ENCODE measurements at regions not wholly inside any gene's neighbourhood (a gene's known extent, or its start where the extent isn't known, plus 50 kb on each side); places are given as distances from the start of the nearest gene placed in this dataset.
"Not testable (repeated sequence)": the region's sequence is repeated elsewhere in the genome, so short reads cannot be mapped to it uniquely, and the experiment has no call there.

DNA sequence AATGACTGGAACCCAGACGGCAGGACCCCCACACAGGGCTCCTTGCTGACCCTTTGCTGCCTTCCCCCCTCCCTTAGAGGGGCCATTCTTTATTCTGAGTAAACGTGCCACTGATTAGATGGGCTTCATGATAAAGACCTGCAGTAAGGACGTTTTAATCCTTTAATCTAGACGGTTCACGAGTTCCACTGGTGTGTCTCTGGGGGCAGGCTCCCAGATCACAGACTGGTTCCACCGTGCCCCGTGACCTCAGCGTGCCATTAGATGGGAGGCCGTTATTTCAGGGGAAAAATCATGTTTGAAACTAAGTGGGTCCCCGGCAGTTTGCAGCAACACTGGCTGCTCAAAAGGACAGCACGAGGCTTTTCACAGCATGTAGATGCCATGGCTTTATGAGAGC lies 246.9 kb upstream of the PLGLB2 start:
- DNase-seq; H3K27me3 ChIP-seq (ENCODE audit: insufficient read depth, low read length, poor library complexity, severe bottlenecking); H3K27me3 Mint-ChIP-seq; H3K4me3 ChIP-seq (ENCODE audit: low read length); H3K4me1 ChIP-seq (ENCODE audit: insufficient read depth, low read length); H3K36me3 Mint-ChIP-seq; H3K27ac ChIP-seq (ENCODE audit: low read depth, low read length); POLR2A ChIA-PET; H3K4me3 Mint-ChIP-seq; H3K9me3 Mint-ChIP-seq; H3K36me3 ChIP-seq (ENCODE audit: insufficient read depth, low read length); CTCF ChIA-PET; H3K9me3 ChIP-seq (ENCODE audit: low read length): not testable (repeated sequence)
- Mint-ChIP-seq H3K4me1 (peaks cover 8 to 14% (median 12%) of the 10 kb centered on the region in 3 donors), H3K27ac (peak overlapping the region in 6 of 8 donors; percentile 29 to 90 (median 72))

DNA sequence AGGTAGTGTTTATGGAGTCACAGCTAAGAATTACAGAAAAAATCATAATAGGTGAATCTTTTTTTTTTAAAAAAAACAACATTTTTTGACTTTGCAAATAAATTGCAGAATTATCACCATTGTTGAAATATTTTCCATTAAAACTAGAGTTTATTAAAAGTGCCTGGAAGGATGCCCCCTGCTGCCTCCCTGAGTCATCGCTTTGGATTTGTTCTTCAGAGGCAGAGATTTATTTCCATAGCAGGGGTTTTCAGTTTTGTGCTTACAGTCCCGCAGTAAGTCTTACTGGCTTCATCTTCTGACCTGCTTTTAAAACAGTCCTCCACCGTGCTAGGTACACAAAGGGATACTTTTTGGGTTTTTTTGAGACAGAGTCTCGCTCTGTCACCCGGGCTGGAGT lies 244.9 kb upstream of the PLGLB2 start:
- H3K4me3 Mint-ChIP-seq; H3K36me3 Mint-ChIP-seq; H3K9me3 ChIP-seq (ENCODE audit: low read length); CTCF ChIA-PET; H3K27me3 ChIP-seq (ENCODE audit: insufficient read depth, low read length, poor library complexity, severe bottlenecking); H3K27me3 Mint-ChIP-seq; H3K27ac ChIP-seq (ENCODE audit: low read depth, low read length); H3K27ac Mint-ChIP-seq; H3K36me3 ChIP-seq (ENCODE audit: insufficient read depth, low read length); DNase-seq; H3K9me3 Mint-ChIP-seq; POLR2A ChIA-PET; H3K4me3 ChIP-seq (ENCODE audit: low read length): not testable (repeated sequence)
- H3K4me1 ChIP-seq (ENCODE audit: insufficient read depth, low read length) = peaks cover 10% of the 10 kb centered on the region
- H3K4me1 Mint-ChIP-seq = peaks cover 8 to 17% (median 12%) of the 10 kb centered on the region in 3 donors

DNA sequence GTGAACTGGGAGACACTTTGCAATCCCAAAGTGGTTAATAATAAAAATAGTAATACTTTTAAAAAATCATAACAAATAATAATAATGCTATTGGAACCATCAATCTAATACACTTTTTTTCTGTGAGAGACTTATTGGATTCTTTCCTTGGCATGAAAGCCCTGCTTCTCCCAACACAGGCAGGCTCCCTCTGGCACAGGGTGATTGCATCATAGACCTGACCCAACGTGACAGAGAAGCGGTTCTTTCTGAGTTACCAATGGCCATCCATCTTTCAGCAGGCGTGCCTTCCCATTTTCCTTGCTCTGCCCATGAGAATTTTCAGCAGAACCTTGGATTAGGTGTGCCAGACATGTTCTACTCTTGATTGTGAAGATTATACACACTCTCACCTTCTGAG lies 242.6 kb upstream of the PLGLB2 start:
- H3K4me1 Mint-ChIP-seq = peaks cover 14 to 21% (median 16%) of the 10 kb centered on the region in 3 donors
- DNase-seq; H3K27me3 Mint-ChIP-seq; H3K4me3 Mint-ChIP-seq; CTCF ChIA-PET; H3K4me3 ChIP-seq (ENCODE audit: low read length); H3K27ac ChIP-seq (ENCODE audit: low read depth, low read length); POLR2A ChIA-PET; H3K36me3 ChIP-seq (ENCODE audit: insufficient read depth, low read length); H3K9me3 Mint-ChIP-seq; H3K27me3 ChIP-seq (ENCODE audit: insufficient read depth, low read length, poor library complexity, severe bottlenecking); H3K36me3 Mint-ChIP-seq; H3K27ac Mint-ChIP-seq; H3K9me3 ChIP-seq (ENCODE audit: low read length): not testable (repeated sequence)
- peaks cover 18% of the 10 kb centered on the region for H3K4me1 ChIP-seq (ENCODE audit: insufficient read depth, low read length)

DNA sequence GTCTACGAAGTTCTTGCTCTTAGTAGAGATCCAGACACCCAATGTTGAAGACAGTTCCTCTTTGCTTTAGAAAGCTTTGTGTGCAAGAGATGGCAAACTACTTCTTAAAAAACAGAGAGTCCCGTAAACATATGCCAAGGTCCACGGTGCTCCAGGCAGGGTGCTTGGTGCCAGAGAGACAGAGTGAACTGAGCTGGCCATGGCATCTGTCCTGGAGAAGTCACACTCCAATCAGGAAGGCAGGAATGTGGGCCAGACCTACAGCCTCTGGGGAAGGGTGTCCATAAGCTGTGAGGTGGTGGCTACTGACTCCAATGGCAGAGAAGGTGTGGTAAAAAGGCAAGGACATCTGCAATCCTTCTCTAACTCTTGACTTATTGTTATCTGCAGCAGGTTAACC lies 242.0 kb upstream of the PLGLB2 start:
- H3K27ac Mint-ChIP-seq; H3K4me3 ChIP-seq (ENCODE audit: low read length); H3K9me3 ChIP-seq (ENCODE audit: low read length); H3K27me3 ChIP-seq (ENCODE audit: insufficient read depth, low read length, poor library complexity, severe bottlenecking); H3K27ac ChIP-seq (ENCODE audit: low read depth, low read length); H3K9me3 Mint-ChIP-seq; H3K27me3 Mint-ChIP-seq; H3K36me3 ChIP-seq (ENCODE audit: insufficient read depth, low read length); DNase-seq; POLR2A ChIA-PET; CTCF ChIA-PET; H3K36me3 Mint-ChIP-seq; H3K4me3 Mint-ChIP-seq: not testable (repeated sequence)
- H3K4me1 ChIP-seq (ENCODE audit: insufficient read depth, low read length) = peaks cover 15% of the 10 kb centered on the region
- H3K4me1 Mint-ChIP-seq = peaks cover 10 to 19% (median 11%) of the 10 kb centered on the region in 3 donors

DNA sequence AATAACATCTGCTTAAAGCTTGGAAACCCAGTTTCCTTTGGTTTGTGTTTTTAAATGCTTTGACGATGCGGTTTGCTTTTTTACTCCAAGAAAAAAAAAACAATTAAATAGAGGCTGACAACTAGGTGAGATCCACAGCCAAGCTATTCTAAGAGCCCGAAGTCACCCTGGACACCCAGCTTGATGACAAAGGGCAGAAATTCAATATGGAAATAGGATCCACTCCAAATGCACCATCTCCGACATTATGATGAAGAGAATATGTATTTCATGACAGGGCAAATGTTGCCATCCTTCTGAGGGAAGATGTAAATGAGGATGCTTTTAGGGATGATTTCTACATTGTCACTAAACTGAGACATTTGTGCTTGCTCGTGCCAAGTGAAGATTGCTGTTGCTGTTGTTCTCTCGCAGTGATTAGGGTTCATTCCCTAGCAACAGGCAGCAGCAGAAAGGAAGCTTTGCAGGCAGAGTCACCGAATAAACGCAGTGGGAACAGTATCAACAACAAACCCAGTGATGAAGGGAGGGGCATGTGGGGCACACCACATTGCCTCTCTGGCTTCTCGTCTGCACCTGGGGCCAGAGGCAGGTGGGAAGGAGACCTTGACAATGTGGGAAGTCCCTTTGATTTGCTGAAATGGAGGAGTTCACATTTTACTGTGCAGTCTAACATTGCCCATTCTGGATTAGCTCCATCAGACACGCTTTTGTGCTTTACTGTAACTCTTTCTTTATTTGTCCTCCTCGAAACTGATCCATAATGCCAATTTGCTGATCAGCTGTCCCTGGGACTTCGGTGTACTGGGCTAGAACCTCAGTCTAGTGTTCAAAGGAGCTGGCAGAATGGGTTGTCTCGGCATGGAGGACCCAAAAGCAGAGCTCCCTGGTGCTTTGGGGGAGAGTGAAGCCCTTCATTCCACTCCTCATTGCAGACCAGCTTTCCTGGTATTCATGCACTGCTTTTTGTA lies 240.2 kb upstream of the PLGLB2 start:
- peaks cover 15% of the 10 kb centered on the region for H3K4me1 ChIP-seq (ENCODE audit: insufficient read depth, low read length)
- H3K27me3 ChIP-seq (ENCODE audit: insufficient read depth, low read length, poor library complexity, severe bottlenecking); H3K36me3 Mint-ChIP-seq; H3K27ac ChIP-seq (ENCODE audit: low read depth, low read length); H3K27me3 Mint-ChIP-seq; H3K9me3 ChIP-seq (ENCODE audit: low read length); POLR2A ChIA-PET; H3K4me3 ChIP-seq (ENCODE audit: low read length); CTCF ChIA-PET; H3K9me3 Mint-ChIP-seq; H3K36me3 ChIP-seq (ENCODE audit: insufficient read depth, low read length): not testable (repeated sequence)
- peaks cover 10 to 16% (median 11%) of the 10 kb centered on the region in 3 donors for H3K4me1 Mint-ChIP-seq
- DNase-seq = peak in 3 of 5 donors; percentile 51 to 71 (median 62)
- peak overlapping the region in 1 of 7 donors; percentile 6 for H3K4me3 Mint-ChIP-seq
- H3K27ac Mint-ChIP-seq = peak overlapping the region in 7 of 8 donors; percentile 56 to 92 (median 89)

DNA sequence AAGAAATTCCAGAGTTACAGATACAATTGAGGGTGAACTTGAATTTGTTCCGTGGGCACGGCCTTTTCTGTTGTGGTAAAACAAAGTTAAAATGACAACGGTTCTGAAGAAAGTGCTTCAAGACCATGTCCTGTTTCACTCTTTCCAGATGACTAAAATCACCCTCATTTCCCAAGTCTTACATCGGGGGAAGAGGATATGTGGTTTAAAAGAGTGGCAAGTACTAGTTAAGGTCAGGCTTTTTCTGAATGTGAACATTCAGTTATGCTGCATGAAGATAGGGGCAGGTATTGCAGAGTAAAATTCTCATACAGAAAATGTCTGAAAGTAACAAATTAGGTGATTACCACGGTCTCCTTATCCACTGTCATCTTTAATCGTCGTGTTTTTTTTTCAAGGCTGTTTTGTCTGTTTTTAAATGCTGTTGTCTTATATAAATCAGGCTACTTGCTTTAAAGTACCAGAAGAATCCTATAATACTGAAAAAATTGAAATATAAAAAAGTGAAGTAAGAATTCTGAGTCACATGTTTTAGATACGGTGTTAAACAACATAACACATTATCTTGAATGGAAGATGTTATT lies 236.6 kb upstream of the PLGLB2 start:
- H3K27ac ChIP-seq (ENCODE audit: low read depth, low read length); H3K4me3 ChIP-seq (ENCODE audit: low read length); CTCF ChIA-PET; H3K4me3 Mint-ChIP-seq; H3K9me3 ChIP-seq (ENCODE audit: low read length); POLR2A ChIA-PET; H3K36me3 Mint-ChIP-seq; H3K27me3 Mint-ChIP-seq; H3K9me3 Mint-ChIP-seq; DNase-seq; H3K27me3 ChIP-seq (ENCODE audit: insufficient read depth, low read length, poor library complexity, severe bottlenecking); H3K36me3 ChIP-seq (ENCODE audit: insufficient read depth, low read length): not testable (repeated sequence)
- Mint-ChIP-seq H3K4me1 (peaks cover 14 to 22% (median 18%) of the 10 kb centered on the region in 3 donors), H3K27ac (peak overlapping the region in 7 of 8 donors; percentile 58 to 89 (median 82))
- peaks cover 15% of the 10 kb centered on the region for H3K4me1 ChIP-seq (ENCODE audit: insufficient read depth, low read length)

DNA sequence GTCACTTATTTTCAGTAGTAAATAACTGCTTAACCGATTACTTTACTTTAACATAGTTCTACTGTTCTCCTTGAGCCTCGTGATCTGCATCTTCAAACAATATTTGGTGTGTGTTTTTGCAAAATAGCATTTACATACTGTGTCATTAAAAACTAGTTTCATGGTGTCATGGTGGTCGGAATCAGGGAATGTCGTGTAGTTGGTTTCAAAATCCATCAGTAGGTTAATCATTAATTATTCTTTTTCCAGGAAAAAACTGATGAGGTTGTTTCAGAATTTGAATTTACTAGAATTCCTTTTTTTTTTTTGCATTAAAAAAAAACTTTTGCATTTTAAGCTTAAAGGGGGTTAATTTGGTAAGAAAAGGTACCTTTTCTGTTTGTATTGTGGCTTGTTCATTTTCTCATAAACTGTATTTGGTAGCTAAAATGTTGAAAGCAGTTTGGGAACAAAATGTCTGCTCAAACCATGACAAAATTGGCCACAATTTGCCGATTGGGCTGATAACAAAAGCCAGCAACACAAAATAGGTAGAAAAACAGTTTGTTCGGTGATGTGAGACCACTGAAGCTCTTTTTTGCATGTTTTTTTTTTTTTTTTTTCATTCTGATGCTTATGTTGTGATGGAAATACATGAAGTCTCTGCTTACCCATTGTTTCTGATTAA lies 234.9 kb upstream of the PLGLB2 start:
- H3K36me3 Mint-ChIP-seq; H3K36me3 ChIP-seq (ENCODE audit: insufficient read depth, low read length); CTCF ChIA-PET; H3K4me3 ChIP-seq (ENCODE audit: low read length); H3K9me3 Mint-ChIP-seq; H3K27me3 ChIP-seq (ENCODE audit: insufficient read depth, low read length, poor library complexity, severe bottlenecking); DNase-seq; H3K27ac ChIP-seq (ENCODE audit: low read depth, low read length); H3K27me3 Mint-ChIP-seq; H3K9me3 ChIP-seq (ENCODE audit: low read length): not testable (repeated sequence)
- H3K4me1 ChIP-seq (ENCODE audit: insufficient read depth, low read length) = peaks cover 13% of the 10 kb centered on the region
- H3K4me3 Mint-ChIP-seq = peak overlapping the region in 2 of 7 donors; percentile 13 to 15
- peak overlapping the region in 5 of 8 donors; percentile 54 to 84 (median 64) for H3K27ac Mint-ChIP-seq
- peaks cover 21 to 29% (median 28%) of the 10 kb centered on the region in 3 donors for H3K4me1 Mint-ChIP-seq
- POLR2A ChIA-PET = interaction anchor here (0.7 kb wide), 1 partner anchor 718 kb away, joined by 3 read pairs; no protein-coding TSS in a partner anchor

DNA sequence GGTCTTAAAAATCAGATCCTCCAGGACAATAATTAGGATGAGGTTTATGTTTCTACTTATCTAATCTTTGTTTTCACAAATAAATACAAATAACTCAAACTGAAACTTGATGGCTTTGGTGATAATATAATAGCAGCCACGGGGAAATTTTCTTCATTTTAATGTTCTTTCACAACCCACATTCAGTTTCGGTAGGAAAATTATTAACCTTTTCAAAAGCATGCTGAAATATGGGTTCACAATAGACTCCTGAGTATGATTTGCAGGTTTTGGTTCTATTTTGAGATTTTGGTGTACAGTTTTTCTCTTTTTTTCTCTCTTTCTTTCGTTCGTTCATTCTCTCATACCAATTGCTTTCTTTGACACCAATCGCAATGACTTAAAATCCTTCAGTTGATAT lies 233.9 kb upstream of the PLGLB2 start:
- POLR2A ChIA-PET; H3K27ac Mint-ChIP-seq; DNase-seq; H3K36me3 ChIP-seq (ENCODE audit: insufficient read depth, low read length); H3K27me3 ChIP-seq (ENCODE audit: insufficient read depth, low read length, poor library complexity, severe bottlenecking); H3K36me3 Mint-ChIP-seq; H3K27me3 Mint-ChIP-seq; CTCF ChIA-PET; H3K9me3 Mint-ChIP-seq; H3K27ac ChIP-seq (ENCODE audit: low read depth, low read length); H3K9me3 ChIP-seq (ENCODE audit: low read length); H3K4me1 ChIP-seq (ENCODE audit: insufficient read depth, low read length); H3K4me3 ChIP-seq (ENCODE audit: low read length); H3K4me3 Mint-ChIP-seq: not testable (repeated sequence)
- peaks cover 18 to 26% (median 24%) of the 10 kb centered on the region in 3 donors for H3K4me1 Mint-ChIP-seq
